Loucy (cell line): ENCODE measurements at regions not wholly inside any gene's neighbourhood (a gene's known extent, or its start where the extent isn't known, plus 50 kb on each side); places are given as distances from the start of the nearest gene placed in this dataset.

Experiments
- H2AFZ ChIP-seq: fragments of 200-600 bp; sonication (generic); 2 replicates; pipeline ENCODE4 v1.6.0; 2016; ENCODE audit warnings: antibody characterized with exemption, mild to moderate bottlenecking, low read length, moderate library complexity
- H3F3A ChIP-seq: fragments of 200-600 bp; 2 replicates; pipeline ENCODE4 v1.6.0; 2016; ENCODE audit warnings: antibody characterized with exemption, low read depth, mild to moderate bottlenecking
- H3K27me3 ChIP-seq: fragments of 200-600 bp; sonication (generic); 2 replicates; pipeline ENCODE4 v1.6.1; 2014; ENCODE audit warnings: low read length, mild to moderate bottlenecking; ENCODE audit not compliant: insufficient read depth, poor library complexity, severe bottlenecking
- H3K36me3 ChIP-seq: fragments of 200-600 bp; sonication (generic); 2 replicates; pipeline ENCODE4 v1.6.1; 2016; ENCODE audit warnings: low read length; ENCODE audit not compliant: insufficient read depth
- H3K4me1 ChIP-seq: fragments of 200-600 bp; sonication (generic); 2 replicates; pipeline ENCODE4 v1.5.1; 2014; ENCODE audit warnings: low read length, mild to moderate bottlenecking; ENCODE audit not compliant: insufficient read depth, poor library complexity, severe bottlenecking
- H3K4me2 ChIP-seq: fragments of 200-600 bp; sonication (generic); 2 replicates; pipeline ENCODE4 v1.6.0; 2014; ENCODE audit warnings: antibody characterized with exemption, low read length, low read depth, mild to moderate bottlenecking; ENCODE audit not compliant: poor library complexity, severe bottlenecking
- H3K4me3 ChIP-seq: fragments of 200-600 bp; sonication (generic); 2 replicates; pipeline ENCODE4 v1.5.1; 2014; ENCODE audit warnings: low read length, mild to moderate bottlenecking, mixed read lengths; ENCODE audit not compliant: poor library complexity, severe bottlenecking
- H3K79me2 ChIP-seq: fragments of 200-600 bp; sonication (generic); 2 replicates; pipeline ENCODE4 v1.6.1; 2014; ENCODE audit warnings: low read length; ENCODE audit not compliant: insufficient read depth
- H3K9ac ChIP-seq: fragments of 200-600 bp; sonication (generic); 2 replicates; pipeline ENCODE4 v1.6.0; 2014; ENCODE audit warnings: mild to moderate bottlenecking, low read depth, low read length, moderate library complexity; ENCODE audit not compliant: poor library complexity, severe bottlenecking
- H3K9me2 ChIP-seq: fragments of 200-600 bp; sonication (generic); replicated peaks from 2 replicates; pipeline ENCODE4 v1.6.1; 2016; ENCODE audit warnings: low read depth, low read length, mixed read lengths
- H3K9me3 ChIP-seq: fragments of 200-600 bp; sonication (generic); 2 replicates; pipeline ENCODE4 v1.6.1; 2014; ENCODE audit warnings: mild to moderate bottlenecking, antibody characterized with exemption, low read length, low read depth; ENCODE audit not compliant: insufficient read depth
- H4K20me1 ChIP-seq: fragments of 200-600 bp; sonication (generic); 2 replicates; pipeline ENCODE4 v1.6.0; 2014; ENCODE audit warnings: antibody characterized with exemption, low read length, mild to moderate bottlenecking; ENCODE audit not compliant: insufficient read depth, poor library complexity, severe bottlenecking
- CTCF ChIP-seq: fragments of 200-600 bp; sonication (generic); conservative IDR thresholded peaks from 2 replicates; pipeline ENCODE4 v1.5.1; 2014; ENCODE audit warnings: mild to moderate bottlenecking, antibody characterized with exemption, low read length
- EZH2phosphoT487 ChIP-seq: fragments of 200-600 bp; IDR thresholded peaks from 2 replicates; pipeline ENCODE4 v1.6.1; 2018; ENCODE audit warnings: antibody characterized with exemption, mild to moderate bottlenecking, moderate library complexity, borderline replicate concordance

GRCh38 chr2:188726626-188727247 lies 247.4 kb upstream of the COL3A1 start:
- Histone ChIP-seq H3K79me2 (no peaks in the 10 kb centered on the region), H3K36me3 (no peaks in the 10 kb centered on the region), H3K4me2 (no peak overlapping the region), H3K27me3 (no peaks in the 10 kb centered on the region), H3K9me2 (no peaks in the 10 kb centered on the region), H3K9ac (peak overlapping the region; percentile 46), H3F3A (no peaks in the 10 kb centered on the region; the same call in 1 of the 2 replicates), H2AFZ (peak overlapping the region; percentile 59), H3K9me3 (no peaks in the 10 kb centered on the region), H4K20me1 (no peaks in the 10 kb centered on the region), H3K4me3 (no peak overlapping the region), H3K4me1 (peaks cover 16% of the 10 kb centered on the region)
- TF ChIP-seq EZH2phosphoT487 = no peak
- TF ChIP-seq CTCF = no peak

- Histone ChIP-seq H3K36me3 (no peaks in the 10 kb centered on the region), H3K4me1 (peaks cover 16% of the 10 kb centered on the region), H3F3A (no peaks in the 10 kb centered on the region; the same call in 1 of the 2 replicates), H3K4me2 (no peak overlapping the region), H4K20me1 (no peaks in the 10 kb centered on the region), H2AFZ (peak overlapping the region; percentile 47), H3K4me3 (no peak overlapping the region), H3K27me3 (no peaks in the 10 kb centered on the region), H3K9ac (no peak overlapping the region), H3K9me3 (no peaks in the 10 kb centered on the region), H3K79me2 (no peaks in the 10 kb centered on the region), H3K9me2 (no peaks in the 10 kb centered on the region)
- TF ChIP-seq EZH2phosphoT487 = no peak
- no peak for TF ChIP-seq CTCF
These were observed 246.3 kb upstream of the COL3A1 start for GRCh38 chr2:188727846-188728245.

- Histone ChIP-seq H3K36me3 (no peaks in the 10 kb centered on the region), H3F3A (no peaks in the 10 kb centered on the region), H3K79me2 (no peaks in the 10 kb centered on the region), H3K9me2 (no peaks in the 10 kb centered on the region), H3K4me2 (peak overlapping the region; percentile 75), H2AFZ (peak overlapping the region; percentile 67), H3K9me3 (no peaks in the 10 kb centered on the region), H3K4me1 (peaks cover 36% of the 10 kb centered on the region), H3K9ac (peak overlapping the region; percentile 39), H4K20me1 (no peaks in the 10 kb centered on the region), H3K4me3 (peak overlapping the region; percentile 61), H3K27me3 (no peaks in the 10 kb centered on the region)
- TF ChIP-seq CTCF (no peak), EZH2phosphoT487 (no peak)
These were observed 239.5 kb upstream of the COL3A1 start for GRCh38 chr2:188734691-188735090.
